ENCODE measurements at regions not wholly inside any gene's neighbourhood (a gene's known extent, or its start where the extent isn't known, plus 50 kb on each side); places are given as distances from the start of the nearest gene placed in this dataset.

GRCh38 chr9:90741036-90741435 lies 60.6 kb upstream of the SYK start:
- peaks cover under 1% of the 10 kb centered on the region for H3K4me1 Mint-ChIP-seq
- H3K9me3 Mint-ChIP-seq: peaks cover 13% of the 10 kb centered on the region
- H3K36me3 Mint-ChIP-seq: peaks cover 6% of the 10 kb centered on the region
- no peak for ATAC-seq (ENCODE audit: low read depth)
- DNase-seq (ENCODE audit: low spot score in 2 of 2): no peak
- no peak overlapping the region for H3K4me3 Mint-ChIP-seq
- H3K27ac Mint-ChIP-seq: no peak overlapping the region
- H3K27me3 Mint-ChIP-seq: peaks cover 4% of the 10 kb centered on the region

- DNase-seq (ENCODE audit: low spot score in 2 of 2) (no peak), ATAC-seq (ENCODE audit: low read depth) (no peak)
- no peaks in the 10 kb centered on the region for H3K27me3 Mint-ChIP-seq
Measured at GRCh38 chr9:90737742-90738141, 63.9 kb upstream of the SYK start.

GRCh38 chr9:90735952-90736351 lies 65.7 kb upstream of the SYK start:
- DNase-seq (ENCODE audit: low spot score in 2 of 2) (no peak), ATAC-seq (ENCODE audit: low read depth) (no peak)
- H3K36me3 Mint-ChIP-seq: peaks cover 6% of the 10 kb centered on the region
- no peak overlapping the region for H3K27ac Mint-ChIP-seq
- no peak overlapping the region for H3K4me3 Mint-ChIP-seq
- peaks cover 13% of the 10 kb centered on the region for H3K9me3 Mint-ChIP-seq
- peaks cover 6% of the 10 kb centered on the region for H3K27me3 Mint-ChIP-seq
- no peaks in the 10 kb centered on the region for H3K4me1 Mint-ChIP-seq

More at GRCh38 chr9:90737742-90738141, 63.9 kb upstream of the SYK start:
- no peak overlapping the region for H3K4me3 Mint-ChIP-seq
- H3K9me3 Mint-ChIP-seq: peaks cover 13% of the 10 kb centered on the region
- peaks cover 6% of the 10 kb centered on the region for H3K36me3 Mint-ChIP-seq
- no peaks in the 10 kb centered on the region for H3K4me1 Mint-ChIP-seq
- no peak overlapping the region for H3K27ac Mint-ChIP-seq

- ATAC-seq (ENCODE audit: low read depth) (no peak), DNase-seq (ENCODE audit: low spot score in 2 of 2) (no peak)
- H3K27ac Mint-ChIP-seq: no peak overlapping the region
- H3K27me3 Mint-ChIP-seq: peaks cover 9% of the 10 kb centered on the region
- H3K36me3 Mint-ChIP-seq: peaks cover 6% of the 10 kb centered on the region
- H3K9me3 Mint-ChIP-seq: peaks cover 10% of the 10 kb centered on the region
- H3K4me1 Mint-ChIP-seq: no peaks in the 10 kb centered on the region
- H3K4me3 Mint-ChIP-seq: no peak overlapping the region
Measured at GRCh38 chr9:90734631-90735030, 67.0 kb upstream of the SYK start.

GRCh38 chr9:90729351-90729750 lies 72.3 kb upstream of the SYK start:
- ATAC-seq (ENCODE audit: low read depth) (no peak), DNase-seq (ENCODE audit: low spot score in 2 of 2) (no peak)
- H3K9me3 Mint-ChIP-seq: no peaks in the 10 kb centered on the region
- H3K4me3 Mint-ChIP-seq: no peak overlapping the region
- H3K27me3 Mint-ChIP-seq: peaks cover 10% of the 10 kb centered on the region
- no peaks in the 10 kb centered on the region for H3K36me3 Mint-ChIP-seq
- H3K4me1 Mint-ChIP-seq: peaks cover 7% of the 10 kb centered on the region
- H3K27ac Mint-ChIP-seq: no peak overlapping the region

- H3K4me3 Mint-ChIP-seq: no peak overlapping the region
- ATAC-seq (ENCODE audit: low read depth) (no peak), DNase-seq (ENCODE audit: low spot score in 2 of 2) (no peak)
- no peak overlapping the region for H3K27ac Mint-ChIP-seq
- peaks cover 10% of the 10 kb centered on the region for H3K27me3 Mint-ChIP-seq
- no peaks in the 10 kb centered on the region for H3K9me3 Mint-ChIP-seq
- no peaks in the 10 kb centered on the region for H3K36me3 Mint-ChIP-seq
- H3K4me1 Mint-ChIP-seq: peaks cover 7% of the 10 kb centered on the region
Measured at GRCh38 chr9:90727488-90727887, 74.1 kb upstream of the SYK start.

- Mint-ChIP-seq H3K4me3 (no peak overlapping the region), H3K9me3 (no peaks in the 10 kb centered on the region), H3K27ac (no peak overlapping the region), H3K27me3 (peaks cover 5% of the 10 kb centered on the region), H3K4me1 (peaks cover 7% of the 10 kb centered on the region), H3K36me3 (no peaks in the 10 kb centered on the region)
- ATAC-seq (ENCODE audit: low read depth) (no peak), DNase-seq (ENCODE audit: low spot score in 2 of 2) (no peak)
Measured at GRCh38 chr9:90726215-90726614, 75.4 kb upstream of the SYK start.

GRCh38 chr9:90724880-90725279 lies 76.7 kb upstream of the SYK start:
- DNase-seq (ENCODE audit: low spot score in 2 of 2) (no peak), ATAC-seq (ENCODE audit: low read depth) (peak; percentile 38)
- peaks cover 2% of the 10 kb centered on the region for H3K27me3 Mint-ChIP-seq
- H3K27ac Mint-ChIP-seq: no peak overlapping the region
- H3K4me1 Mint-ChIP-seq: peaks cover 7% of the 10 kb centered on the region
- H3K9me3 Mint-ChIP-seq: no peaks in the 10 kb centered on the region
- H3K4me3 Mint-ChIP-seq: no peak overlapping the region
- no peaks in the 10 kb centered on the region for H3K36me3 Mint-ChIP-seq

GRCh38 chr9:90724112-90724511 lies 77.5 kb upstream of the SYK start:
- ATAC-seq (ENCODE audit: low read depth) (no peak), DNase-seq (ENCODE audit: low spot score in 2 of 2) (no peak)
- no peak overlapping the region for H3K4me3 Mint-ChIP-seq

GRCh38 chr9:90722071-90722470 lies 79.4 kb upstream of the DIRAS2 start:
- Mint-ChIP-seq H3K27me3 (peaks cover 5% of the 10 kb centered on the region), H3K4me3 (no peak overlapping the region), H3K27ac (no peak overlapping the region), H3K9me3 (no peaks in the 10 kb centered on the region), H3K36me3 (no peaks in the 10 kb centered on the region), H3K4me1 (peaks cover 7% of the 10 kb centered on the region)
- no peak for ATAC-seq (ENCODE audit: low read depth)
- DNase-seq (ENCODE audit: low spot score in 2 of 2): no peak

More at GRCh38 chr9:90724112-90724511, 77.5 kb upstream of the SYK start:
- Mint-ChIP-seq H3K36me3 (no peaks in the 10 kb centered on the region), H3K27ac (no peak overlapping the region), H3K27me3 (peaks cover 2% of the 10 kb centered on the region), H3K9me3 (no peaks in the 10 kb centered on the region), H3K4me1 (peaks cover 7% of the 10 kb centered on the region)

GRCh38 chr9:90720621-90721265 lies 78.1 kb upstream of the DIRAS2 start:
- ATAC-seq (ENCODE audit: low read depth) (no peak), DNase-seq (ENCODE audit: low spot score in 2 of 2) (no peak)
- Mint-ChIP-seq H3K27ac (no peak overlapping the region), H3K4me3 (no peak overlapping the region), H3K9me3 (no peaks in the 10 kb centered on the region), H3K4me1 (peaks cover 6% of the 10 kb centered on the region), H3K36me3 (no peaks in the 10 kb centered on the region), H3K27me3 (peaks cover 4% of the 10 kb centered on the region)

- Mint-ChIP-seq H3K36me3 (no peaks in the 10 kb centered on the region), H3K4me1 (no peaks in the 10 kb centered on the region), H3K27me3 (peaks cover 11% of the 10 kb centered on the region), H3K27ac (no peak overlapping the region), H3K4me3 (no peak overlapping the region), H3K9me3 (no peaks in the 10 kb centered on the region)
- DNase-seq (ENCODE audit: low spot score in 2 of 2): no peak
- no peak for ATAC-seq (ENCODE audit: low read depth)
Measured at GRCh38 chr9:90706230-90706629, 63.6 kb upstream of the DIRAS2 start.

GRCh38 chr9:90702441-90702955 lies 59.9 kb upstream of the DIRAS2 start:
- peaks cover 18% of the 10 kb centered on the region for H3K27me3 Mint-ChIP-seq
- H3K9me3 Mint-ChIP-seq: no peaks in the 10 kb centered on the region
- H3K4me1 Mint-ChIP-seq: no peaks in the 10 kb centered on the region
- no peak overlapping the region for H3K4me3 Mint-ChIP-seq
- DNase-seq (ENCODE audit: low spot score in 2 of 2) (no peak), ATAC-seq (ENCODE audit: low read depth) (no peak)
- no peaks in the 10 kb centered on the region for H3K36me3 Mint-ChIP-seq
- no peak overlapping the region for H3K27ac Mint-ChIP-seq

GRCh38 chr9:90698871-90699440 lies 56.3 kb upstream of the DIRAS2 start:
- no peaks in the 10 kb centered on the region for H3K4me1 Mint-ChIP-seq
- H3K9me3 Mint-ChIP-seq: no peaks in the 10 kb centered on the region
- no peak overlapping the region for H3K4me3 Mint-ChIP-seq
- no peaks in the 10 kb centered on the region for H3K36me3 Mint-ChIP-seq
- peaks cover 14% of the 10 kb centered on the region for H3K27me3 Mint-ChIP-seq
- no peak for DNase-seq (ENCODE audit: low spot score in 2 of 2)
- no peak overlapping the region for H3K27ac Mint-ChIP-seq
- ATAC-seq (ENCODE audit: low read depth): no peak

- Mint-ChIP-seq H3K27me3 (peaks cover 13% of the 10 kb centered on the region), H3K9me3 (no peaks in the 10 kb centered on the region), H3K4me3 (no peak overlapping the region), H3K4me1 (no peaks in the 10 kb centered on the region), H3K27ac (no peak overlapping the region), H3K36me3 (no peaks in the 10 kb centered on the region)
- DNase-seq (ENCODE audit: low spot score in 2 of 2) (no peak), ATAC-seq (ENCODE audit: low read depth) (no peak)
Measured at GRCh38 chr9:90697808-90698207, 55.2 kb upstream of the DIRAS2 start.
